Uterus (tissue), 2 donors: ENCODE measurements at regions not wholly inside any gene's neighbourhood (a gene's known extent, or its start where the extent isn't known, plus 50 kb on each side); places are given as distances from the start of the nearest gene placed in this dataset.

Source experiments
- CTCF ChIP-seq, 4 experiments: fragments of 200-600 bp in 2 of 4; fragments of 450-650 bp in 2 of 4; sonication (generic) in 2 of 4; IDR thresholded peaks; one replicate each; pipeline ENCODE4 v1.5.1; 2016 to 2019; ENCODE audit warnings: antibody characterized with exemption in 4 of 4, mild to moderate bottlenecking in 2 of 4, moderate library complexity in 1 of 4
- POLR2A ChIP-seq, 2 donors: fragments of 450-650 bp; IDR thresholded peaks; one replicate each; pipeline ENCODE4 v1.6.1; 2016; ENCODE audit warnings: antibody characterized with exemption in 2 of 2, mild to moderate bottlenecking in 1 of 2, moderate library complexity in 1 of 2

GRCh38 chr5:68641211-68641610, 425.7 kb downstream of the PIK3R1 start:
- TF ChIP-seq CTCF (IDR thresholded peaks at IDR 0.05) (no peak), POLR2A (IDR thresholded peaks at IDR 0.05) (no peak)
